GM10248 (cell line): ENCODE measurements at regions not wholly inside any gene's neighbourhood (a gene's known extent, or its start where the extent isn't known, plus 50 kb on each side); places are given as distances from the start of the nearest gene placed in this dataset.

Experiments
- CTCF ChIA-PET: fragments of 300-600 bp; sonication (Branson Sonifier 250); formaldehyde crosslinking; extraction: SDS; loops from one replicate; lab custom pipeline; 2021; ENCODE audit warnings: antibody characterized with exemption; lab: Yijun Ruan, JAX
- POLR2A ChIA-PET: fragments of 350-650 bp; sonication (Branson Sonifier 250); formaldehyde crosslinking; extraction: SDS; loops from one replicate; lab custom pipeline; 2020; ENCODE audit warnings: antibody characterized with exemption; lab: Yijun Ruan, JAX
- DNase-seq: peaks from one replicate; pipeline ENCODE4 v3.0.0; 2012; ENCODE audit errors: extremely low spot score
- TF ChIP-seq, protein P1 (sequence below): IDR thresholded peaks from 2 replicates; pipeline ENCODE4 v1.5.1; 2012; ENCODE audit warnings: mild to moderate bottlenecking, low read depth; ENCODE audit errors: extremely low read depth, missing control alignments, control extremely low read depth

DNA sequence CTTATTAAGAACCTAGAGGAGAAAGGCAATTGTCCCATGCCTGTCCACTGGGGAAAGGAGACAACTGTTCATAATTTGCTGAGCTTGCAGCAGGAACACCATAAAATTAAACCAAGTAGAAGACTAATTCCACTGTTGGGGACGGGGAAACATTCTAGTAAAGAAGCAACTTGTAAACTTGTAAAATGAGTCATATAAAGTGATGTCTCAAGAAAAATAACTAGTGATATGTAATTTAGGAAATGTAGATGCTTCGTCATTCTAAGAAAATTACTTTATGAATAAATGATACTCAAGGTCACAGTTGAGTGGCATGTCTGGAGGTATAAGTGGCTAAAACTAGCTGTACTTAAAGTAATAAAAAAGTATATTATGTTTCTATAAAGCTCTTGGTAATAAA, 121.2 kb upstream of the MID1 start:
- DNase-seq, result no peak
- CTCF ChIA-PET, result no interaction called here
- TF ChIP-seq, protein P1, sequence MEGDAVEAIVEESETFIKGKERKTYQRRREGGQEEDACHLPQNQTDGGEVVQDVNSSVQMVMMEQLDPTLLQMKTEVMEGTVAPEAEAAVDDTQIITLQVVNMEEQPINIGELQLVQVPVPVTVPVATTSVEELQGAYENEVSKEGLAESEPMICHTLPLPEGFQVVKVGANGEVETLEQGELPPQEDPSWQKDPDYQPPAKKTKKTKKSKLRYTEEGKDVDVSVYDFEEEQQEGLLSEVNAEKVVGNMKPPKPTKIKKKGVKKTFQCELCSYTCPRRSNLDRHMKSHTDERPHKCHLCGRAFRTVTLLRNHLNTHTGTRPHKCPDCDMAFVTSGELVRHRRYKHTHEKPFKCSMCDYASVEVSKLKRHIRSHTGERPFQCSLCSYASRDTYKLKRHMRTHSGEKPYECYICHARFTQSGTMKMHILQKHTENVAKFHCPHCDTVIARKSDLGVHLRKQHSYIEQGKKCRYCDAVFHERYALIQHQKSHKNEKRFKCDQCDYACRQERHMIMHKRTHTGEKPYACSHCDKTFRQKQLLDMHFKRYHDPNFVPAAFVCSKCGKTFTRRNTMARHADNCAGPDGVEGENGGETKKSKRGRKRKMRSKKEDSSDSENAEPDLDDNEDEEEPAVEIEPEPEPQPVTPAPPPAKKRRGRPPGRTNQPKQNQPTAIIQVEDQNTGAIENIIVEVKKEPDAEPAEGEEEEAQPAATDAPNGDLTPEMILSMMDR, result no peak
- POLR2A ChIA-PET, result no interaction called here

DNA sequence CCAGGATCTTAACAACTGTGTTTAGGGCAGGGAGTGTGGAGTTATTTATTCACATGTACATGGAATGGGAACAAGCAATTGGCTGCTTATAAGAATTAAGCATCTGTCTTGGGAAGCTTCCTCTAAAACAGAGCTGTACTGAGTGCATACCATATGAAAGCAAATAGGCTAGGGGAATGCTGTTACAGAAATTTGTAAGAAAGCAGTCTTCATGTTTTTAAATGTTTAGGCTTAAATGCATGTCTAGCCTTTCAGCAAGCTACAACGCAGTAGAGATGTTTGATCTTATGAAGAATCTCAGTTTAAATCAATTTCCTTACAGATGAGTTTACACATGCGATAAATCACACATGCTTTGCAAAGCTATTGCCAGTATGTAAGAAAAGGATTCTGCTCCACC, 123.1 kb upstream of the MID1 start:
- TF ChIP-seq, protein P1, result no peak
- DNase-seq, result no peak
- CTCF ChIA-PET, result interaction anchor here (1.3 kb wide), 1 partner anchor 18 kb away, joined by 4 read pairs; no protein-coding TSS in a partner anchor
- POLR2A ChIA-PET, result no interaction called here

DNA sequence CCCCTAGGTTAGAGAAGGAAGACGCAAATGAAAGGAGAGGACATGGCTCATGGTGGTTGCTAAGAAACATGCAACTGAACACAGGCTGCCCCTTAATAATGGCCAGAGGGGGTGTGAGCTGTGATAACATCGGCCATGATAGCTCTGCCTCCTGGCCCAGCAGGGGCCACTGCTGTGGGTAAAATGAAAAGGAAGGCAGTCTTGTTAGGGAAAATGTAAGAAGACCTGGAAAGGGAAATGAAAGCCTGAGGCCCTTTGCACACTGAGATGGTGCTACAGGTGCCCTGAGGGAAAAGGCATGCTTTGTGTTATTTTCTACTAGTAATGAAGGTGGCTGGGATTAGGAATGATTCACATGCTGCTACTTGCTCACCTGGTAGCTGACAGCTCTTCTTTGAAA, 123.6 kb upstream of the MID1 start:
- TF ChIP-seq, protein P1, result no peak
- ChIA-PET CTCF (interaction anchor here (1.3 to 1.6 kb wide), 2 partner anchors 19 to 21 kb away, joined by 4 read pairs; no protein-coding TSS in a partner anchor), POLR2A (no interaction called here)
- DNase-seq, result no peak

DNA sequence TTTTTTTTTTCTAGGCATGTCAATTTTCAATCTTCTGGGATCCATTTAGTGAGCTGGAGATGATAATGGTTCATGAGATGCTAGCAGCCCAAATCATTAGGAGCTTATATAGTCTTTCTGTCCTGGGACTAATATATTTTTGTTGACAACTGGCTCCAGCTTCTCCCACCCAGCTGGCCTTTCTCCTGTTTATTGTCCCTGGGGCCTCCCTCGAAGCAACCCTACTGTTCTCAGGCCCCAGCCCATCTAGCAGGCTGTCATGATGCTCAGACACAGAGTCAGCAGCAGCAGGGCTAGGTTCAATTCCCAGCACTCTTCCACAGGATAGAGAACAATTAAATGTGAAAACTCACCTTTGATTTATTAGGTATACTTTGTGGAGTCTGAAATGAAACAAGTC, 127.6 kb upstream of the MID1 start:
- POLR2A ChIA-PET, result no interaction called here
- DNase-seq, result no peak
- CTCF ChIA-PET, result no interaction called here
- TF ChIP-seq, protein P1, result no peak

DNA sequence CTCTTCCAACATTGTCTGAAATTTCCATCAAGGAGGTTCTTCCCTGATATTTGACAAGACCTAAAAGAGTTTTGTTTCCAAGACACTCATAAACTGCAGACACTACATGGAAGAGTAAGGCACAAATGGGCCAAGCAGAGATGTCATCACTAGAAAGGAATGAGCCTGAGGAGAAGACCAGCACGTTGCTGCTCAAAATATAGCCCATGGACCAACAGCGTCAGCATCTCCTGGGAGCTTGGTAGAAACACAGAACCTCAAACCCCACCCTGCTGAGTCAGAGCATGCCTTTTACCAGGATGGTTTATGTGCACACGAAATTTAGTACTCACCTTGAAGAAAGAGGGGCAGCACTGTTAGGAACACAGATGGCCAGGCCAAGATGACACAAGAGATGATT, 128.7 kb upstream of the MID1 start:
- DNase-seq, result no peak
- POLR2A ChIA-PET, result no interaction called here
- TF ChIP-seq, protein P1, result no peak
- CTCF ChIA-PET, result no interaction called here

DNA sequence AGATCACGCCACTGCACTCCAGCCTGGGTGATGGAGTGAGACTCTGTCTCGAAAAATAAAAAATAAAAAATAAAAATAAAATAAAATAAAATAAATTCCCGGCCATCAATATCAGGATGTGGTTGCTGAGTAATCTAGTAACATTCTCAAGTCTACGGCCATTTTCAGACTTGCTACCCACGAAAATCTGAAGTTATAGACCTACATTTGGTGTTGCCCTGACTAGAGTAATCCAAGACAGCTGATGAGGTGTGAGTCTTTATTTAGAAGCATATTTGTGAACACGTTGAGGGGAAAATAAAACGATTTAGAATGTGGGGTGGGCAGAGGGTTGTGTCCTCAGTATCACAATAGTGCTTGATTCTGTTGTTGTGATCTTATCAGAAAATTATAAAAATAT, 130.2 kb upstream of the MID1 start:
- CTCF ChIA-PET, result no interaction called here

More for the DNA sequence above, 130.2 kb upstream of the MID1 start:
- POLR2A ChIA-PET, result no interaction called here
- TF ChIP-seq, protein P1, result no peak
- no peak for DNase-seq
